ENCODE measurements at regions not wholly inside any gene's neighbourhood (a gene's known extent, or its start where the extent isn't known, plus 50 kb on each side); places are given as distances from the start of the nearest gene placed in this dataset.

GRCh38 chr10:28897617-28898464, 220.5 kb downstream of the BAMBI start:
- DNase-seq = no peak

- no peak for DNase-seq
These were observed 224.9 kb downstream of the BAMBI start for GRCh38 chr10:28902215-28902614.

- no peak for DNase-seq
These were observed 225.7 kb downstream of the BAMBI start for GRCh38 chr10:28903063-28903462.

- DNase-seq = no peak
These were observed 226.4 kb downstream of the BAMBI start for GRCh38 chr10:28903736-28904135.

GRCh38 chr10:28905371-28905770, 228.1 kb downstream of the BAMBI start:
- DNase-seq = no peak

GRCh38 chr10:28906011-28906411, 228.7 kb downstream of the BAMBI start:
- peak; percentile 8 for DNase-seq

- DNase-seq = peak; percentile 74
These were observed 229.1 kb downstream of the BAMBI start for GRCh38 chr10:28906415-28906814.

- peak; percentile 69 for DNase-seq
These were observed 229.6 kb downstream of the BAMBI start for GRCh38 chr10:28906934-28907333.

- DNase-seq = no peak
These were observed 232.6 kb downstream of the BAMBI start for GRCh38 chr10:28909875-28910274.

GRCh38 chr10:28910956-28911355, 233.6 kb downstream of the BAMBI start:
- DNase-seq = peak; percentile 91

- DNase-seq = peak; percentile 10
These were observed 234.2 kb downstream of the BAMBI start for GRCh38 chr10:28911511-28911910.

- no peak for DNase-seq
These were observed 234.9 kb downstream of the BAMBI start for GRCh38 chr10:28912017-28912783.

- no peak for DNase-seq
These were observed 236.3 kb downstream of the BAMBI start for GRCh38 chr10:28913436-28914237.

GRCh38 chr10:28914701-28915100, 237.4 kb downstream of the BAMBI start:
- DNase-seq = peak; percentile 51

GRCh38 chr10:28915989-28916588, 238.8 kb downstream of the BAMBI start:
- DNase-seq = no peak

GRCh38 chr10:28920091-28920490, 242.8 kb downstream of the BAMBI start:
- no peak for DNase-seq

GRCh38 chr10:28922127-28922526, 244.8 kb downstream of the BAMBI start:
- peak; percentile 89 for DNase-seq

GRCh38 chr10:28922861-28923260, 245.5 kb downstream of the BAMBI start:
- no peak for DNase-seq

- DNase-seq = no peak
These were observed 247.4 kb downstream of the BAMBI start for GRCh38 chr10:28924717-28925116.

- peak; percentile 11 for DNase-seq
These were observed 247.9 kb downstream of the BAMBI start for GRCh38 chr10:28925121-28925663.

GRCh38 chr10:28926932-28927331, 249.6 kb downstream of the BAMBI start:
- no peak for DNase-seq

GRCh38 chr10:28928484-28928883, 251.2 kb downstream of the BAMBI start:
- DNase-seq = peak; percentile 22
